Erythroblast (primary cell): ENCODE measurements at regions not wholly inside any gene's neighbourhood (a gene's known extent, or its start where the extent isn't known, plus 50 kb on each side); places are given as distances from the start of the nearest gene placed in this dataset.

ENCODE experiments used
- GATA1 ChIP-seq: IDR thresholded peaks from 2 replicates; pipeline ENCODE4 v1.6.1; 2011; ENCODE audit warnings: low read depth, mild to moderate bottlenecking, control low read depth, low read length, moderate library complexity
- POLR2A ChIP-seq: IDR thresholded peaks from 2 replicates; pipeline ENCODE4 v1.6.1; 2011; ENCODE audit warnings: mild to moderate bottlenecking, low read length

DNA sequence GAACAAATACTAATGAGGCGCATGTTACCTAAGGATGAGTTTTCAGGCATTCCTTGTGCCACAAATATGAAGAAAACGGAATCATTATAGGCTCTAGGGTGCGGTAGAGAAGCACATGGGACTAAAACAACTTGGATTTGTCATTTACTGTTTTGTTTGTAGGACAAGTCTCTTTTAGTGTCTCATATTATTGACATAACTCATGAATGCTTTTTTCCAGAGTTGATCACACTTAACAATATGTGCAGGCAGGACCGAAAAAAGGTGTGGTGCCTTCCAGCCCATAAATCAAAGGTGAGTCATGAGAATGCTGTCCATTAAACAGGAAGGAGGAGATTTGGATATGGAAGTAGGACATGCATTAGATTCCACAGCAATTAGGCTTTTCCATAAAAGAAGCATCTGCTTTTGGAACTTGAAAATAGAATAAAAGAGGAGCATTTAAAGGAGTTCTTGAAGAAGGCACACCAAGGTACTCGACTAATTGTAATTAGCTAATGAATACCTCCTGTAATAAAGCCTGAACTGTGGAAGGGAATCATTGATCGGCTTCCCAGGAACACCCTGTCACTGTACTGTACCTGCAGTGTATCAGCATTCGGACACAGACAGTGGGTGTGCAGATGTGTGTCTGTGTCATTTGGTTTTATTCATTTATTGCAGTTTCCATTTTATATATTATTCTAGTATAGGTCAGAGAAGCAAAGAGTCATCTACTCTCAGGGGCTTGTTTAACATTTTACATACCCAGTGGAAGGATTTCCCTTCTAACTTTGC is 119.7 kb upstream of the KLF14 start:
- TF ChIP-seq POLR2A (no peak), GATA1 (no peak)
